ENCODE measurements at regions not wholly inside any gene's neighbourhood (a gene's known extent, or its start where the extent isn't known, plus 50 kb on each side); places are given as distances from the start of the nearest gene placed in this dataset.
A peak's percentile ranks its signal among the peaks of the same experiment; 100 is the strongest.

DNA sequence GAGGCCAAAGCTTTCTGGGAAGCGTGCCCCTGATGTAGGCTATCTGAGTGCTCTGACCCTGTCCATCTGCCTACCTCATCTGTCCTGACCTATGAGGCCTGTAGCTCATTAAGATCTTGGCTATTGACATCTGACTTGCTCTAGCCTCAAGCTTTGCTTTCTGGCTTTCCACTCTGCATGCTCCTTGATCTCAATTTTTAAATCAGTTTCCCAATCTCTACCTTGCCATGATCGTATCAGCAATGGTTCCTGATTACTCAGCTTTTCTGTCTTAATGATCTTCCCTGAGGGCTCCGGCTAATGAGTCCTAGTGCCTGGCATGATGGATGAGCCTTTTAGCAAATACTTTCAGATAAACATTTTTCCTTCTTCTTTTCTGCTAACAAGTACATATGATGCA lies 262.0 kb downstream of the NDFIP2 start:
- DNase-seq (no peak), ATAC-seq (no peak)
- WGBS, 4 donors = 77 to 93% (median 86%) methylated on average over 3 of the region's 3 CpGs
- Histone ChIP-seq H3K9me3 (no peaks in the 10 kb centered on the region), H3K4me1 (peaks cover 0 to 16% (median 5%) of the 10 kb centered on the region in 12 donors), H3K27ac (no peak overlapping the region), H3K4me3 (no peak overlapping the region), H3K36me3 (no peaks in the 10 kb centered on the region), H3K27me3 (no peaks in the 10 kb centered on the region)
- intact Hi-C loops (cut with DNase I) = no loop called here
- no peak for TF ChIP-seq CTCF (IDR thresholded peaks at IDR 0.05)
- TF ChIP-seq POLR2A (IDR thresholded peaks at IDR 0.05) = no peak

DNA sequence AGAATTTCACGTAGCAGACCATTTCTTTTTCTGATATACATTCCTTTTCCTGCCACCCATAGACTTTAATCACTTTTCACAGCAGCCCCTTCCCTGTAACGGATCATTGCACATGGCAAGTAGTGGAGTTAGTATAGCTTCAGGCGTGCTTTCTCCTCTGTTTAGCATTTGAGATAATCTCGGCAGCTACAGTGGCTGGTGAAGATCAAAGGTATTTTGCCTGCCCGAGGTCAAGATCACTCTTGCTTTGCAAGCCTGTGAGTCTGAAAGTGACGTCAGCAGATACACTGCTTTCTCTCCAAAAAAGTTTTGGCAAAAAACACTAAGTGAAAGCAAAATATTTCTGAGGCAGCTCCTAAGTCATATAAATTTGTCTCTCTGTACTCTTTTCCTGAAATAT lies 260.0 kb downstream of the NDFIP2 start:
- intact Hi-C loops (cut with DNase I) = no loop called here
- TF ChIP-seq POLR2A (IDR thresholded peaks at IDR 0.05) (no peak), CTCF (IDR thresholded peaks at IDR 0.05) (no peak)
- DNase-seq (no peak), ATAC-seq (peak in 3 of 4 donors; percentile 56 to 68 (median 65))
- Histone ChIP-seq H3K36me3 (no peaks in the 10 kb centered on the region), H3K9me3 (no peaks in the 10 kb centered on the region), H3K27ac (no peak overlapping the region), H3K27me3 (no peaks in the 10 kb centered on the region), H3K4me1 (peaks cover 0 to 16% (median 5%) of the 10 kb centered on the region in 12 donors), H3K4me3 (peak overlapping the region in 6 of 12 donors; percentile 7 to 29 (median 18))
- WGBS, 4 donors = 18 to 23% (median 21%) methylated on average over 6 of the region's 6 CpGs

DNA sequence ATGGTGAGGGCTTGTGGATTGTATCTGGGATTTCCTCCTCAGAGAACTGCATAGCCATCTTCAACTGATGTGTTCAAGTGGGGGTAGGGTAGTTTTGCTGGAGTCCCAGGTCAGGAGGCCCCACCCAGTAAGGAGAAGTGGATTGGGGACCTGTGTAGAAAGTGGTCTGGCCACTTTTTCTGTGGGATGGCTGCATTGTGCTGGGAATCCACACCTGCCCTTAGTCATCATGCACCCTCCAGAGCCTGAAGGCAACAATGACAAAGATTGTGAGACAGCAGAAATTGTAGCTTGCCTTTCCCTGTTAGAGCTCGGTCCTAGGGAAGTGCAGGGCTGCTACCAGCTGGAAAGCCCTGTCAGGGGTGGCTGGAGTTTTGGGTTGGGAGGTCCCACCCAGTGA lies 255.4 kb downstream of the NDFIP2 start:
- H3K27ac ChIP-seq = no peak overlapping the region
- TF ChIP-seq CTCF (IDR thresholded peaks at IDR 0.05) (no peak), POLR2A (IDR thresholded peaks at IDR 0.05) (no peak)
- no peaks in the 10 kb centered on the region for H3K36me3 ChIP-seq
- no peak for ATAC-seq
- no peak for DNase-seq
- WGBS, 4 donors = 83 to 99% (median 91%) methylated on average over 1 of the region's 1 CpG
- intact Hi-C loops (cut with DNase I) = no loop called here
- H3K9me3 ChIP-seq = peaks cover 0 to 12% (median 0%) of the 10 kb centered on the region in 12 donors
- H3K27me3 ChIP-seq = no peaks in the 10 kb centered on the region
- peaks cover 0 to 11% (median 2%) of the 10 kb centered on the region in 12 donors for H3K4me1 ChIP-seq
- H3K4me3 ChIP-seq = no peak overlapping the region

DNA sequence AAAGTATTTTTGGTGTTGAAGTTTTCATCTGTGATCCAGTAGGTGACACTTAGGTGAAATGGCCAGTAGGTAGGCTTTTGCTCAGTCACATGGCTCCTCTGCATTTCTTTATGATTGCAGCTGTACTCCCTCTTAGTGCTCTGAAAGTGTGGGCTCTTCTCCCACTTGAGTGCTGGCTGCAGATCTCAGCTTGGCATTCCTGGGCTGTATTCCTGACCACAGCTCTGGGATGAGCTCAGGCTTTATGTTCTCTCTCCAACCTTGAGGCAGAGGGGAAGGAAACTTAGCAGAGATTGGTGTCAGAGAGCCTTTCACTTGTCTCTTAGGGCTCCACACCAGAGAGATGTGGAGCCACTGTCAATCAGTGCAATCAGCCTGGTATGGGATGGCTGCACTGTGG lies 254.3 kb downstream of the NDFIP2 start:
- H3K4me3 ChIP-seq = no peak overlapping the region
- ATAC-seq (peak in 1 of 4 donors; percentile 28), DNase-seq (peak in 1 of 5 donors; percentile 28)
- H3K36me3 ChIP-seq = no peaks in the 10 kb centered on the region
- peaks cover 0 to 14% (median 0%) of the 10 kb centered on the region in 12 donors for H3K9me3 ChIP-seq
- no peak overlapping the region for H3K27ac ChIP-seq
- peaks cover 0 to 5% (median 0%) of the 10 kb centered on the region in 12 donors for H3K4me1 ChIP-seq
- no peaks in the 10 kb centered on the region for H3K27me3 ChIP-seq
- TF ChIP-seq CTCF (IDR thresholded peaks at IDR 0.05) (no peak), POLR2A (IDR thresholded peaks at IDR 0.05) (no peak)
- intact Hi-C loops (cut with DNase I) = no loop called here

All from heart left ventricle (tissue), 16 donors.